B cell (primary cell): ENCODE measurements at regions not wholly inside any gene's neighbourhood (a gene's known extent, or its start where the extent isn't known, plus 50 kb on each side); places are given as distances from the start of the nearest gene placed in this dataset.
"Not testable (repeated sequence)": the region's sequence is repeated elsewhere in the genome, so short reads cannot be mapped to it uniquely, and the experiment has no call there.

ENCODE experiments used
- ATAC-seq: fragments of 200-7000 bp; cut with Tn5 transposase; one replicate; pipeline ENCODE4 v1.10.0; 2021; ENCODE audit warnings: low read depth, mild to moderate bottlenecking, moderate number of reproducible peaks, moderate library complexity
- CTCF ChIA-PET: fragments of 350-600 bp; sonication (Branson Sonifier 250); formaldehyde crosslinking; loops from one replicate; lab custom pipeline; 2021; ENCODE audit warnings: antibody characterized with exemption, inconsistent platforms; lab: Charles Lee
- POLR2A ChIA-PET: fragments of 350-600 bp; sonication (Branson Sonifier 250); formaldehyde crosslinking; loops from one replicate; lab custom pipeline; 2021; ENCODE audit warnings: antibody characterized with exemption; lab: Charles Lee
- DNase-seq: peaks from one replicate; pipeline ENCODE4 v3.0.0; 2013
- H2AFZ ChIP-seq: 2 replicates; pipeline ENCODE4 v1.6.1; 2012; ENCODE audit warnings: mild to moderate bottlenecking, low read depth, low read length; ENCODE audit not compliant: insufficient read depth, poor library complexity, severe bottlenecking
- H3K27ac ChIP-seq, 2 donors: 1 replicate in 1 of 2; 2 replicates in 1 of 2; pipeline ENCODE4 v1.5.1; 2012 to 2013; ENCODE audit warnings: low read length in 2 of 2, mild to moderate bottlenecking in 2 of 2, moderate library complexity in 1 of 2
- H3K27me3 ChIP-seq, 4 experiments: fragments of 200-600 bp in 1 of 4; sonication (generic) in 1 of 4; replicated peaks in 1 of 4; 1 replicate in 2 of 4; 2 replicates in 2 of 4; pipeline versions ENCODE4 v1.6.1 to v1.7.0; 2013 to 2016; ENCODE audit warnings: low read length in 3 of 4, mild to moderate bottlenecking in 2 of 4, mixed read lengths in 1 of 4, moderate library complexity in 1 of 4; ENCODE audit not compliant: insufficient read depth in 4 of 4, control insufficient read depth in 3 of 4; ENCODE audit errors: control extremely low read depth in 1 of 4
- H3K36me3 ChIP-seq, 2 experiments: replicated peaks in 1 of 2; 1 replicate in 1 of 2; 2 replicates in 1 of 2; pipeline versions ENCODE4 v1.6.1 to v1.7.1; 2013; ENCODE audit warnings: low read length in 1 of 2; ENCODE audit not compliant: insufficient read depth in 2 of 2, control insufficient read depth in 1 of 2; ENCODE audit errors: control extremely low read depth in 1 of 2, extremely low read depth in 1 of 2
- H3K4me1 ChIP-seq, 2 donors: fragments of 200-600 bp in 1 of 2; sonication (generic) in 1 of 2; 1 replicate in 1 of 2; 2 replicates in 1 of 2; pipeline versions ENCODE4 v1.5.1 to v1.6.1; 2013 to 2017; ENCODE audit warnings: low read length in 2 of 2; ENCODE audit not compliant: control insufficient read depth in 2 of 2, insufficient read depth in 2 of 2
- H3K4me2 ChIP-seq: replicated peaks from 2 replicates; pipeline ENCODE3; 2012; ENCODE audit warnings: mild to moderate bottlenecking, low read depth, low read length; ENCODE audit not compliant: poor library complexity, severe bottlenecking
- H3K4me3 ChIP-seq, 5 experiments: fragments of 200-600 bp in 1 of 5; sonication (generic) in 1 of 5; 1 replicate in 3 of 5; 2 replicates in 2 of 5; pipeline versions ENCODE4 v1.5.1 to v1.7.0; 2011 to 2016; ENCODE audit warnings: low read length in 4 of 5, mild to moderate bottlenecking in 4 of 5, low read depth in 2 of 5, control low read depth in 1 of 5, moderate library complexity in 1 of 5; ENCODE audit not compliant: insufficient read depth in 1 of 5; ENCODE audit errors: control extremely low read depth in 1 of 5, extremely low read depth in 1 of 5
- H3K79me2 ChIP-seq: fragments of 200-600 bp; sonication (generic); one replicate; pipeline ENCODE4 v1.6.0; 2016; ENCODE audit warnings: low read length; ENCODE audit not compliant: control insufficient read depth, insufficient read depth
- H3K9ac ChIP-seq: fragments of 200-600 bp; sonication (generic); 2 replicates; pipeline ENCODE4 v1.6.1; 2017; ENCODE audit warnings: mild to moderate bottlenecking, low read length, moderate library complexity
- H3K9me3 ChIP-seq, 3 donors: one replicate each; pipeline versions ENCODE4 v1.6.1 to v1.7.1; 2013; ENCODE audit warnings: low read length in 2 of 3; ENCODE audit not compliant: control insufficient read depth in 2 of 3, insufficient read depth in 1 of 3; ENCODE audit errors: control extremely low read depth in 1 of 3
- H4K20me1 ChIP-seq: 2 replicates; pipeline ENCODE4 v1.6.0; 2012; ENCODE audit warnings: mild to moderate bottlenecking, low read length; ENCODE audit not compliant: insufficient read depth, control insufficient read depth, poor library complexity, severe bottlenecking
- H3K27ac Mint-ChIP-seq: one replicate; pipeline ENCODE4 v1.8.0; 2021; ENCODE audit warnings: mixed read lengths
- H3K27me3 Mint-ChIP-seq: one replicate; pipeline ENCODE4 v1.8.0; 2021; ENCODE audit warnings: mixed read lengths
- H3K4me1 Mint-ChIP-seq: one replicate; pipeline ENCODE4 v1.8.0; 2021; ENCODE audit warnings: mixed read lengths
- H3K4me3 Mint-ChIP-seq: one replicate; pipeline ENCODE4 v1.8.0; 2021; ENCODE audit warnings: mixed read lengths
- H3K9me3 Mint-ChIP-seq: one replicate; pipeline ENCODE4 v1.8.0; 2022; ENCODE audit warnings: mixed read lengths; ENCODE audit not compliant: insufficient read depth
- EZH2 ChIP-seq: IDR thresholded peaks from 2 replicates; pipeline ENCODE4 v1.6.1; 2012; ENCODE audit warnings: borderline replicate concordance, low read depth, mild to moderate bottlenecking, moderate library complexity, low read length; ENCODE audit not compliant: insufficient read depth, poor library complexity, severe bottlenecking
- WGBS: methylation state at CpG from one replicate; pipeline ENCODE4 v1.1.5; 2013; ENCODE audit warnings: missing lambda C conversion rate; ENCODE audit not compliant: insufficient coverage; 5-methylcytosine and 5-hydroxymethylcytosine counted together
- intact Hi-C: fragments of 100-400 bp; cut with micrococcal nuclease; formaldehyde crosslinking; loops from one replicate; pipeline ENCODE4 v1.10.0; 2022
- TF ChIP-seq, protein P1 (sequence below): fragments of 200-600 bp; IDR thresholded peaks from one replicate; pipeline ENCODE4 v1.8.0; 2022; ENCODE audit warnings: antibody characterized with exemption, mild to moderate bottlenecking

DNA sequence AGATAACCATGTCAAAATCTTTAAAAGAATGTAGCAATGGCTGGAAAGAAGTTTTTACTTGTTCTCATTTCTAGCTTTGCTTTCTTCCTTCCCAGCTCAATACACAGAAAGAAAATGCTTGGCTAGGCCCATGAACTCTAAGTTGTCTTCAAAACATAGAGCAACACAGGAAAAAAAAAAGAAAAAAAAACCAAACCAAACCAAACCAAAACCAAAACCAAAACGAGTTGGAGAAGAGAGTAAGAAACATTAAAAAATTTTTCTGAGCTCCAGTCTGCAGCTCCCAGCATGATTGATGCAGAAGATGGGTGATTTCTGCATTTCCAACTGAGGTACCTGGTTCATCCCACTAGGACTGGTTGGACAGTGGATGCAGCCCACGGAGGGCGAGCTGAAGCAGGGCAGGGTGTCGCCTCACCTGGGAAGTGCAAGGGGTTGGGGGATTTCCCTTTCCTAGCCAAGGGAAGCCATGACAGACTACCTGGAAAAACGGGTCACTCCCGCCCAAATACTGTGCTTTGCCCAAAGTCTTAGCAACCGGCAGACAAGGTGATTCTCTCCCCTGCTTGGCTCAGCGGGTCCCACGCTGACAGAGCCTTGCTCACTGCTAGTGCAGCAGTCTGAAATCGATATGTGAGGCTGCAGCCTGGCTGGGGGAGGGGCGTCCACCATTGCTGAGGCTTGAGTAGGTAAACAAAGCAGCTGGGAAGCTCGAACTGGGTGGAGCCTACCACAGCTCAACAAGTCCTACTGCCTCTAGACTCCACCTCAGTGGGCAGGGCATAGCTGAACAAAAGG is 81.1 kb upstream of the SYT10 start:
- H3K79me2 ChIP-seq, CTCF ChIA-PET: not testable (repeated sequence)

DNA sequence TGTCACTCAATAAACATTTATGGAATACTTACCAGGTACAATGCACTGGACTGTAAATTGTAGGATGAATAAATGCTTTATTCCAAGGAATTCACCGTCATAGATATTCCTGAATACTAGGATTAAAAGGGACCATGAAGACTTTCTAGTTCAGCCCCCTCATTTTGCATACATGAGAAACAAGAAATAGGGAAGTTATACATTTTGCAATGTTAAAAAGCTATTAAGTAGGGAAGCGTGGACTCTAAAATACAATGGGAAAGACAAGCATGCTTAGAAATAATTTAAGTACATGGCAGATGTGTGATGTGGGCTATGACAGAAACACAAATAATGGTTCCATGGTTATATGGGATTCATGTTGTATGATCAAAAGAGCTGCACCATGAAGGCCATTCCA is 89.4 kb upstream of the SYT10 start:
- intact Hi-C loops, result no loop called here
- Mint-ChIP-seq H3K9me3 (peaks cover 2% of the 10 kb centered on the region), H3K27me3 (no peaks in the 10 kb centered on the region), H3K4me1 (no peaks in the 10 kb centered on the region), H3K27ac (no peak overlapping the region), H3K4me3 (no peak overlapping the region)
- CTCF ChIA-PET, result no interaction called here
- Histone ChIP-seq H3K4me3 (no peak overlapping the region), H3K9me3 (peaks cover 0 to 4% (median 0%) of the 10 kb centered on the region in 3 donors), H3K27ac (no peak overlapping the region), H4K20me1 (no peaks in the 10 kb centered on the region), H3K36me3 (no peaks in the 10 kb centered on the region), H3K79me2 (no peaks in the 10 kb centered on the region), H3K4me1 (no peaks in the 10 kb centered on the region), H2AFZ (no peak overlapping the region), H3K9ac (no peak overlapping the region), H3K4me2 (no peak overlapping the region), H3K27me3 (no peaks in the 10 kb centered on the region)
- no peak for DNase-seq
- POLR2A ChIA-PET, result no interaction called here
- WGBS, result no CpG with 5 or more reads among the region's 2 CpGs
- ATAC-seq, result no peak
- TF ChIP-seq, protein P1, sequence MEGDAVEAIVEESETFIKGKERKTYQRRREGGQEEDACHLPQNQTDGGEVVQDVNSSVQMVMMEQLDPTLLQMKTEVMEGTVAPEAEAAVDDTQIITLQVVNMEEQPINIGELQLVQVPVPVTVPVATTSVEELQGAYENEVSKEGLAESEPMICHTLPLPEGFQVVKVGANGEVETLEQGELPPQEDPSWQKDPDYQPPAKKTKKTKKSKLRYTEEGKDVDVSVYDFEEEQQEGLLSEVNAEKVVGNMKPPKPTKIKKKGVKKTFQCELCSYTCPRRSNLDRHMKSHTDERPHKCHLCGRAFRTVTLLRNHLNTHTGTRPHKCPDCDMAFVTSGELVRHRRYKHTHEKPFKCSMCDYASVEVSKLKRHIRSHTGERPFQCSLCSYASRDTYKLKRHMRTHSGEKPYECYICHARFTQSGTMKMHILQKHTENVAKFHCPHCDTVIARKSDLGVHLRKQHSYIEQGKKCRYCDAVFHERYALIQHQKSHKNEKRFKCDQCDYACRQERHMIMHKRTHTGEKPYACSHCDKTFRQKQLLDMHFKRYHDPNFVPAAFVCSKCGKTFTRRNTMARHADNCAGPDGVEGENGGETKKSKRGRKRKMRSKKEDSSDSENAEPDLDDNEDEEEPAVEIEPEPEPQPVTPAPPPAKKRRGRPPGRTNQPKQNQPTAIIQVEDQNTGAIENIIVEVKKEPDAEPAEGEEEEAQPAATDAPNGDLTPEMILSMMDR, result no peak
- TF ChIP-seq EZH2, result no peak

More for the DNA sequence above, 81.1 kb upstream of the SYT10 start:
- H3K36me3 ChIP-seq, H3K27ac Mint-ChIP-seq, H3K4me3 Mint-ChIP-seq, H3K4me1 ChIP-seq, H4K20me1 ChIP-seq, H3K4me1 Mint-ChIP-seq, H3K4me2 ChIP-seq, intact Hi-C loops, POLR2A ChIA-PET, H3K9me3 ChIP-seq, H3K4me3 ChIP-seq, DNase-seq, ATAC-seq, H3K27ac ChIP-seq, H3K9me3 Mint-ChIP-seq, H2AFZ ChIP-seq, H3K9ac ChIP-seq, H3K27me3 Mint-ChIP-seq, H3K27me3 ChIP-seq: not testable (repeated sequence)
- 84% methylated on average over 11 of the region's 12 CpGs for WGBS
